Nucleus accumbens (tissue), 56 donors: ENCODE measurements at regions not wholly inside any gene's neighbourhood (a gene's known extent, or its start where the extent isn't known, plus 50 kb on each side); places are given as distances from the start of the nearest gene placed in this dataset.

Experiments
- DNase-seq, 56 donors: peaks; one replicate each; lab custom pipeline; 2025; lab: John Stamatoyannopoulos, UW

DNA sequence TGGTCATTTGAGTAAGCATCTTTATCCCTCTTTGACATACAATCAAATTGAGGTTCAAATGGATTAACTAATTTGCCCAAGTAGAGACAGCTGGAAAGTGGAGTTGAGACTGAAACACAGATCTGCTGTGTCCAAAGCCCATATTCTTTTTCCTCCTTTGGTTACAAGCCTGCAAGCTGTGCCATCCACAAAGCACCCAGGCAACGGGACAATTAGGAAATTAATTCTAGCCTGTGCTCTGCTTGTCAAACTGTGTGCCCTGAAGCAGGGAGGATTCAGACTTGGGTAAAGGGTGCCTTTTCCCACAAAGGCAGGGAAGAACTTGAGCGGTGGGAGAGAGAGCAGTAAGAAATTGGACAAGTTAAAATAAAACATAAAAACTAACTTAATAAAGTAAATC is 127.9 kb downstream of the DTWD1 start:
- peak in 5 of 56 donors; percentile 6 to 20 (median 16) for DNase-seq

- no peak for DNase-seq
Measured at GRCh38 chr15:49750553-49750952, 129.7 kb downstream of the DTWD1 start.

DNA sequence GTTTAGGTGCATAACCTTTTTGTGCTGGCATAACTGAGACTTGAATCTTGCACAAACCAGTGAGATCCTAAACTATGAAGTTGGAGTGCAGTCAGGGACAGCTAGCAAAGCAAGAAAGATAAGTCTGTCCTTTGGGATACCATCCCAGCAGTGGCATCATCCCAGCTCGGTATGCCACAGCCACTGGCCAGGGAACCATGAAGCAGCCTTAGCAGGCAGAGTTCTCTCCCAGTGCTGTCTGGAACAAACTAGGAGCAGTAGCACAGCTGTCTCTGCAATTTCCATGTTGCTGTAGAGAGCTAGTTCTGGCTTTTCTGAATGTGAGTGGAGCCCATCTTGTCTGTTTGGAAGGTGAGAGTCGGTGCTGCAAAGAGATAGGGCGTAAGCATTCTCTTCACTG is 130.3 kb downstream of the DTWD1 start:
- no peak for DNase-seq

DNA sequence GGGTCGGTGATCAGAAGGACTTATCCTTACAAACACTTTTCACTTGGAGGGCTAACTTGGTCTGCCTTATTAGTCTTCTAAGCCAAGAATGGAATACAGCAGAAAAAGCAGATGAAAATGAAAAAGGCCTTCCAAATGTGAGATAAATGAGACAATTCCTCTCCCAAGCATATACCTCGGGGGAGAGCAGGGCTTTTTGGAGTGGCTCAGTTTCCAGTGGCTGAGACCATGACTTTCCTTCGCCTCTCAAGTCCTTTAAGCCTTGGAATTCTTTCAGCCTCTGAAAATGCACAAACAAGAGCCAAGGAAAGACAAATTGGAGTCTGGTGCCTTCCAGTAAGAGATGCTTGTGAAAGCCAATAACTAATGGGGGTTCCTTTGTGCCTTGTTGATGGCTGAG is 130.9 kb downstream of the DTWD1 start:
- no peak for DNase-seq

GRCh38 chr15:49752517-49752916 is 131.7 kb downstream of the DTWD1 start:
- DNase-seq = no peak

DNA sequence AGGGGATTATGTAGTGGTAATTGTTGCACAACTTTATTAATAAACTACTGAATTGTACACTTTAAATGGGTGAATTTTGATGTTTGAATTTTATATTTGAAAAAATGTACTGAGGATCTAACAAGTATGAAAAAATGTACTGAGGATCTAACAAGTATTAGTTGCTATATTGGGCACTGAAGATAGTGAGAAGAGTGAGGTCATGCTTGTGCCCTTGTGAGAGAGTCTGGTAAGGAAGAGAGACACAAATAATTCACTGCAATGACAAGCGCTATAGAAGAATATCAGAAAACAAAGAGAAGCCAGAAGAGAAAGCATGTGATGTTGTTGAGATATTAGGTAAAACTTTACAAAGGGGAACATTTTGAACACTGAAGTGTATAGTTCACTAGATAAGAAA is 137.6 kb downstream of the DTWD1 start:
- no peak for DNase-seq

GRCh38 chr15:49758856-49759255 is 138.0 kb downstream of the DTWD1 start:
- no peak for DNase-seq

GRCh38 chr15:49760749-49761148 is 139.9 kb downstream of the DTWD1 start:
- no peak for DNase-seq

DNA sequence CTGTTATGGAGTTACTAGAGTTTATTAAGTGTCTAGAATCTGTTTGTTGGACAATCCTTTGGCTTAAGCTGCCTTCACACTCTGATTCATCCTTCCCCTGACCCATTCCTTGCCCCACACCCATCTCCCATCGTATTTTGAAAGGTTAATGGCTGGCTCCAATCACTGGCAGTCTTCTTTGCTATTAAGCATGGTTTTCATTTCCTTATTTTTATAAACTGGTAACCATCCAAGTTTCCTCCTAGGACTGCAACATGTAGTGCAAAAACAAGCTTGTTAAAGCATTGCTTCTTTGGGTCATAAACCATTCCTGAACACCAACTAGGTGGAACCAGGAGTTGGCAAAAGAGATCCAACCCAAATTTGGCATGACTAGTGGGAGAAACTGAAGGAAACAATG is 148.4 kb downstream of the DTWD1 start:
- no peak for DNase-seq

- no peak for DNase-seq
Measured at GRCh38 chr15:49789436-49789835, 168.6 kb downstream of the DTWD1 start.

DNA sequence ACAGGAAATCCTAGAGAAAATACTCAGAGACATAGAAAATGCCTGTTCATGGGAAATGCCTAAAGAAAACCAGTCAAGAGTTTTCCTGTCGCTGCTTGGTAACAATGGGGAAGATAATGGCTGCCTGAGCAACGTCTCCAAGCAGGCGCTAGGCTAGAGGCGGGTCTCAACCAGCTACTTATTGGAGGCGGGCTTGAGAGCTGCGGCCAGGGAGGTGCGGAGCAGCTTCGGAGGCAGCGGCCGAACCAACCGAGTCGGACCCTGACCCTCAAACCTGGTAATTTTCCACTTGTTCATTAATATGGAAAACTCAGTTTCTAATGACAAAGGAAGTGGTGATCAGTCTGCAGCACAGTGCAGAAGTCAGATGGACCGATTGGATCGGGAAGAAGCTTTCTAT is 173.1 kb downstream of the DTWD1 start:
- no peak for DNase-seq

DNA sequence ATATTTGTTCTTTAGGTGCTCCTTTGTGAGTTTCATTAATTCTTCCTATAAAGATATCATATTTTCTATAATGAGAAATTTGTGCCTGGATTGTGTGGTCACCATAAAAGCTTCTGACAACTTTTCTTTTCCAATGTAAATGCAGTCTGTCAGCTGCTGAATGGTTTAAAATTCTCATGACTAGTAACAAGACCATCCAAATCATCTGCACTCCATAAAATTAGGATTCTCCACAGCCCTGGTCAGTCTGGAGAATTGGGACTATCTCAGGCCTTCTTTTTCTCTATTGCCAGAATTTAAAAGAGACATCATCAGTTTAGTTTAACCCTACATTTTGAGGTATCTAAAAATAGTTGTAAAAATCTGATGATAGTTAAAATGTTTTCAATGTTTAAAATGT is 180.9 kb downstream of the DTWD1 start:
- no peak for DNase-seq
